CD8-positive, alpha-beta memory T cell (primary cell): ENCODE measurements at regions not wholly inside any gene's neighbourhood (a gene's known extent, or its start where the extent isn't known, plus 50 kb on each side); places are given as distances from the start of the nearest gene placed in this dataset.

Experiments used
- CTCF ChIA-PET: fragments of 350-600 bp; sonication (Branson Sonifier 250); formaldehyde crosslinking; loops from one replicate; lab custom pipeline; 2021; ENCODE audit warnings: antibody characterized with exemption; lab: Charles Lee
- POLR2A ChIA-PET: fragments of 350-600 bp; sonication (Branson Sonifier 250); formaldehyde crosslinking; loops from one replicate; lab custom pipeline; 2021; ENCODE audit warnings: antibody characterized with exemption; lab: Charles Lee
- DNase-seq, 5 donors: peaks; one replicate each; pipeline versions ENCODE4 v3.0.0 to v3.0.0-alpha.2; 2020 to 2022; ENCODE audit warnings: mixed read lengths in 1 of 5
- H3K27ac ChIP-seq: one replicate; pipeline ENCODE4 v1.7.0; 2013; ENCODE audit warnings: low read depth, mild to moderate bottlenecking, low read length, moderate library complexity
- H3K27me3 ChIP-seq: 2 replicates; pipeline ENCODE4 v1.7.0; 2013; ENCODE audit warnings: low read length, mild to moderate bottlenecking; ENCODE audit not compliant: insufficient read depth, poor library complexity, severe bottlenecking
- H3K36me3 ChIP-seq: 2 replicates; pipeline ENCODE4 v1.7.0; 2013; ENCODE audit warnings: mild to moderate bottlenecking, low read length, moderate library complexity; ENCODE audit not compliant: insufficient read depth
- H3K4me1 ChIP-seq: 2 replicates; pipeline ENCODE4 v1.7.0; 2013; ENCODE audit warnings: mild to moderate bottlenecking, low read length, moderate library complexity; ENCODE audit not compliant: insufficient read depth
- H3K4me3 ChIP-seq: 2 replicates; pipeline ENCODE4 v1.7.0; 2013; ENCODE audit warnings: mild to moderate bottlenecking, low read length
- H3K9me3 ChIP-seq: 2 replicates; pipeline ENCODE4 v1.7.0; 2013; ENCODE audit warnings: mild to moderate bottlenecking, low read length
- H3K27ac Mint-ChIP-seq, 8 donors: one replicate each; pipeline ENCODE4 v1.8.0; 2020 to 2021; ENCODE audit warnings: mixed read lengths in 8 of 8, mild to moderate bottlenecking in 6 of 8, inconsistent platforms in 3 of 8, moderate library complexity in 3 of 8
- H3K27me3 Mint-ChIP-seq, 2 donors: one replicate each; pipeline ENCODE4 v1.8.0; 2020 to 2021; ENCODE audit warnings: mixed read lengths in 2 of 2, mild to moderate bottlenecking in 1 of 2, moderate library complexity in 1 of 2
- H3K36me3 Mint-ChIP-seq, 3 donors: one replicate each; pipeline ENCODE4 v1.8.0; 2020 to 2021; ENCODE audit warnings: mixed read lengths in 3 of 3, inconsistent platforms in 1 of 3, mild to moderate bottlenecking in 1 of 3
- H3K4me1 Mint-ChIP-seq, 3 donors: one replicate each; pipeline ENCODE4 v1.8.0; 2020 to 2021; ENCODE audit warnings: mixed read lengths in 3 of 3, inconsistent platforms in 1 of 3, mild to moderate bottlenecking in 1 of 3
- H3K4me3 Mint-ChIP-seq, 7 donors: one replicate each; pipeline ENCODE4 v1.8.0; 2020 to 2021; ENCODE audit warnings: mixed read lengths in 7 of 7, mild to moderate bottlenecking in 6 of 7, moderate library complexity in 4 of 7, inconsistent platforms in 2 of 7
- H3K9me3 Mint-ChIP-seq, 5 donors: one replicate each; pipeline ENCODE4 v1.8.0; 2020 to 2022; ENCODE audit warnings: mixed read lengths in 5 of 5, mild to moderate bottlenecking in 3 of 5, moderate library complexity in 2 of 5, inconsistent platforms in 1 of 5

GRCh38 chr6:84461461-84461860 lies 234.0 kb upstream of the CEP162 start:
- H3K4me3 Mint-ChIP-seq: no peak overlapping the region
- no peaks in the 10 kb centered on the region for H3K4me1 Mint-ChIP-seq
- Histone ChIP-seq H3K27me3 (no peaks in the 10 kb centered on the region), H3K36me3 (no peaks in the 10 kb centered on the region), H3K9me3 (no peaks in the 10 kb centered on the region), H3K27ac (no peak overlapping the region), H3K4me3 (no peak overlapping the region), H3K4me1 (no peaks in the 10 kb centered on the region)
- ChIA-PET POLR2A (no interaction called here), CTCF (no interaction called here)
- H3K36me3 Mint-ChIP-seq: no peaks in the 10 kb centered on the region
- peaks cover 0 to 9% (median 3%) of the 10 kb centered on the region in 5 donors for H3K9me3 Mint-ChIP-seq
- H3K27ac Mint-ChIP-seq: no peak overlapping the region
- DNase-seq: no peak
- H3K27me3 Mint-ChIP-seq: no peaks in the 10 kb centered on the region

- Mint-ChIP-seq H3K4me1 (no peaks in the 10 kb centered on the region), H3K27me3 (no peaks in the 10 kb centered on the region), H3K36me3 (no peaks in the 10 kb centered on the region), H3K9me3 (peaks cover 0 to 14% (median 3%) of the 10 kb centered on the region in 5 donors), H3K27ac (no peak overlapping the region), H3K4me3 (no peak overlapping the region)
- H3K4me1 ChIP-seq: no peaks in the 10 kb centered on the region
- no peaks in the 10 kb centered on the region for H3K36me3 ChIP-seq
- no peak overlapping the region for H3K27ac ChIP-seq
- H3K27me3 ChIP-seq: no peaks in the 10 kb centered on the region
- POLR2A ChIA-PET: no interaction called here
- no peaks in the 10 kb centered on the region for H3K9me3 ChIP-seq
- CTCF ChIA-PET: no interaction called here
- no peak for DNase-seq
- H3K4me3 ChIP-seq: no peak overlapping the region
Measured at GRCh38 chr6:84460491-84460890, 233.0 kb upstream of the CEP162 start.

- Histone ChIP-seq H3K36me3 (no peaks in the 10 kb centered on the region), H3K9me3 (no peaks in the 10 kb centered on the region), H3K4me3 (no peak overlapping the region), H3K4me1 (no peaks in the 10 kb centered on the region), H3K27ac (no peak overlapping the region), H3K27me3 (no peaks in the 10 kb centered on the region)
- ChIA-PET CTCF (no interaction called here), POLR2A (no interaction called here)
- Mint-ChIP-seq H3K9me3 (peaks cover 0 to 14% (median 3%) of the 10 kb centered on the region in 5 donors), H3K4me3 (no peak overlapping the region), H3K36me3 (no peaks in the 10 kb centered on the region), H3K27ac (no peak overlapping the region), H3K27me3 (no peaks in the 10 kb centered on the region), H3K4me1 (no peaks in the 10 kb centered on the region)
- no peak for DNase-seq
Measured at GRCh38 chr6:84459401-84459800, 232.0 kb upstream of the CEP162 start.

- no peak for DNase-seq
- Mint-ChIP-seq H3K36me3 (no peaks in the 10 kb centered on the region), H3K9me3 (peaks cover 0 to 14% (median 3%) of the 10 kb centered on the region in 5 donors), H3K4me3 (no peak overlapping the region), H3K27ac (no peak overlapping the region), H3K4me1 (no peaks in the 10 kb centered on the region), H3K27me3 (no peaks in the 10 kb centered on the region)
- no peaks in the 10 kb centered on the region for H3K36me3 ChIP-seq
- no peaks in the 10 kb centered on the region for H3K4me1 ChIP-seq
- no peaks in the 10 kb centered on the region for H3K27me3 ChIP-seq
- H3K9me3 ChIP-seq: no peaks in the 10 kb centered on the region
- ChIA-PET CTCF (no interaction called here), POLR2A (no interaction called here)
- H3K27ac ChIP-seq: no peak overlapping the region
- no peak overlapping the region for H3K4me3 ChIP-seq
Measured at GRCh38 chr6:84458271-84458670, 230.8 kb upstream of the CEP162 start.

GRCh38 chr6:84457276-84457675 lies 229.8 kb upstream of the CEP162 start:
- H3K36me3 ChIP-seq: no peaks in the 10 kb centered on the region
- peaks cover 0 to 14% (median 0%) of the 10 kb centered on the region in 5 donors for H3K9me3 Mint-ChIP-seq
- H3K27ac Mint-ChIP-seq: no peak overlapping the region
- no peak for DNase-seq
- no peaks in the 10 kb centered on the region for H3K4me1 ChIP-seq
- H3K4me3 Mint-ChIP-seq: no peak overlapping the region
- no peak overlapping the region for H3K4me3 ChIP-seq
- no peaks in the 10 kb centered on the region for H3K4me1 Mint-ChIP-seq
- H3K27ac ChIP-seq: no peak overlapping the region
- H3K27me3 ChIP-seq: no peaks in the 10 kb centered on the region
- no peaks in the 10 kb centered on the region for H3K36me3 Mint-ChIP-seq
- H3K9me3 ChIP-seq: no peaks in the 10 kb centered on the region
- no peaks in the 10 kb centered on the region for H3K27me3 Mint-ChIP-seq
- ChIA-PET POLR2A (no interaction called here), CTCF (no interaction called here)

- Histone ChIP-seq H3K27me3 (no peaks in the 10 kb centered on the region), H3K9me3 (no peaks in the 10 kb centered on the region), H3K27ac (no peak overlapping the region), H3K4me1 (no peaks in the 10 kb centered on the region), H3K36me3 (no peaks in the 10 kb centered on the region), H3K4me3 (no peak overlapping the region)
- Mint-ChIP-seq H3K27me3 (no peaks in the 10 kb centered on the region), H3K27ac (no peak overlapping the region), H3K4me1 (no peaks in the 10 kb centered on the region), H3K4me3 (no peak overlapping the region), H3K36me3 (no peaks in the 10 kb centered on the region), H3K9me3 (peaks cover 0 to 14% (median 0%) of the 10 kb centered on the region in 5 donors)
- POLR2A ChIA-PET: no interaction called here
- CTCF ChIA-PET: no interaction called here
- DNase-seq: no peak
Measured at GRCh38 chr6:84456803-84457202, 229.4 kb upstream of the CEP162 start.

GRCh38 chr6:84455511-84456029 lies 228.1 kb upstream of the CEP162 start:
- no peak for DNase-seq
- Mint-ChIP-seq H3K9me3 (peaks cover 0 to 14% (median 0%) of the 10 kb centered on the region in 5 donors), H3K36me3 (no peaks in the 10 kb centered on the region), H3K27me3 (no peaks in the 10 kb centered on the region), H3K4me1 (no peaks in the 10 kb centered on the region), H3K4me3 (no peak overlapping the region), H3K27ac (no peak overlapping the region)
- CTCF ChIA-PET: no interaction called here
- Histone ChIP-seq H3K4me3 (no peak overlapping the region), H3K4me1 (no peaks in the 10 kb centered on the region), H3K27me3 (no peaks in the 10 kb centered on the region), H3K27ac (no peak overlapping the region), H3K9me3 (no peaks in the 10 kb centered on the region), H3K36me3 (no peaks in the 10 kb centered on the region)
- POLR2A ChIA-PET: no interaction called here

- POLR2A ChIA-PET: no interaction called here
- Histone ChIP-seq H3K36me3 (no peaks in the 10 kb centered on the region), H3K27me3 (no peaks in the 10 kb centered on the region), H3K4me1 (no peaks in the 10 kb centered on the region), H3K9me3 (no peaks in the 10 kb centered on the region), H3K27ac (no peak overlapping the region), H3K4me3 (no peak overlapping the region)
- CTCF ChIA-PET: no interaction called here
- Mint-ChIP-seq H3K4me3 (no peak overlapping the region), H3K9me3 (peaks cover 0 to 9% (median 0%) of the 10 kb centered on the region in 5 donors), H3K27me3 (no peaks in the 10 kb centered on the region), H3K36me3 (no peaks in the 10 kb centered on the region), H3K27ac (no peak overlapping the region), H3K4me1 (no peaks in the 10 kb centered on the region)
- no peak for DNase-seq
Measured at GRCh38 chr6:84453499-84453898, 226.1 kb upstream of the CEP162 start.

GRCh38 chr6:84450018-84450417 lies 222.6 kb upstream of the CEP162 start:
- peaks cover 0 to 3% (median 0%) of the 10 kb centered on the region in 5 donors for H3K9me3 Mint-ChIP-seq
- CTCF ChIA-PET: no interaction called here
- POLR2A ChIA-PET: no interaction called here

More at GRCh38 chr6:84450018-84450417, 222.6 kb upstream of the CEP162 start:
- no peaks in the 10 kb centered on the region for H3K4me1 Mint-ChIP-seq
- no peak overlapping the region for H3K27ac ChIP-seq
- H3K36me3 ChIP-seq: no peaks in the 10 kb centered on the region
- H3K36me3 Mint-ChIP-seq: no peaks in the 10 kb centered on the region
- no peaks in the 10 kb centered on the region for H3K27me3 Mint-ChIP-seq
- no peak overlapping the region for H3K4me3 Mint-ChIP-seq
- no peaks in the 10 kb centered on the region for H3K27me3 ChIP-seq
- H3K27ac Mint-ChIP-seq: no peak overlapping the region
- H3K4me3 ChIP-seq: no peak overlapping the region
- no peak for DNase-seq
- no peaks in the 10 kb centered on the region for H3K9me3 ChIP-seq
- no peaks in the 10 kb centered on the region for H3K4me1 ChIP-seq
